Liver (tissue), 8 donors: ENCODE measurements at regions not wholly inside any gene's neighbourhood (a gene's known extent, or its start where the extent isn't known, plus 50 kb on each side); places are given as distances from the start of the nearest gene placed in this dataset.

Experiments used
- DNase-seq: peaks from one replicate; pipeline ENCODE4 v3.0.0-alpha.2; 2017; ENCODE audit warnings: low spot score
- H3K27ac ChIP-seq, 2 donors: one replicate each; pipeline ENCODE4 v1.7.0; 2013; ENCODE audit warnings: inconsistent platforms in 2 of 2, low read length in 2 of 2, control low read depth in 1 of 2, low read depth in 1 of 2, mild to moderate bottlenecking in 1 of 2
- H3K27me3 ChIP-seq, 4 donors: one replicate each; pipeline versions ENCODE4 v1.6.1 to v1.7.0; 2013; ENCODE audit warnings: low read length in 3 of 4, inconsistent platforms in 1 of 4, mild to moderate bottlenecking in 1 of 4, moderate library complexity in 1 of 4; ENCODE audit not compliant: control insufficient read depth in 4 of 4, insufficient read depth in 4 of 4
- H3K36me3 ChIP-seq, 4 donors: one replicate each; pipeline versions ENCODE4 v1.6.1 to v1.7.0; 2013; ENCODE audit warnings: low read length in 3 of 4, mild to moderate bottlenecking in 3 of 4, low read depth in 1 of 4, moderate library complexity in 1 of 4; ENCODE audit not compliant: control insufficient read depth in 4 of 4, insufficient read depth in 3 of 4
- H3K4me1 ChIP-seq, 4 donors: one replicate each; pipeline versions ENCODE4 v1.6.1 to v1.7.0; 2013; ENCODE audit warnings: low read length in 3 of 4, mild to moderate bottlenecking in 3 of 4, moderate library complexity in 1 of 4; ENCODE audit not compliant: control insufficient read depth in 4 of 4, insufficient read depth in 4 of 4
- H3K4me3 ChIP-seq, 3 donors: one replicate each; pipeline versions ENCODE4 v1.6.1 to v1.7.0; 2013; ENCODE audit warnings: low read length in 3 of 3, control low read depth in 1 of 3, low read depth in 1 of 3, mild to moderate bottlenecking in 1 of 3
- H3K9ac ChIP-seq, 2 donors: one replicate each; pipeline ENCODE4 v1.7.0; 2013; ENCODE audit warnings: low read length in 2 of 2, mild to moderate bottlenecking in 2 of 2, moderate library complexity in 2 of 2, control low read depth in 1 of 2, low read depth in 1 of 2
- H3K9me3 ChIP-seq, 4 donors: one replicate each; pipeline versions ENCODE4 v1.6.1 to v1.7.0; 2013; ENCODE audit warnings: low read length in 3 of 4; ENCODE audit not compliant: control insufficient read depth in 4 of 4
- ATF3 ChIP-seq: IDR thresholded peaks from 2 replicates; pipeline ENCODE4 v1.6.1; 2016; ENCODE audit warnings: antibody characterized with exemption
- CTCF ChIP-seq: fragments of 150-350 bp; IDR thresholded peaks from 2 replicates; pipeline ENCODE4 v1.5.1; 2017; ENCODE audit warnings: improper control_type of control experiment, low read depth, low read length; ENCODE audit not compliant: missing input control
- EGR1 ChIP-seq, 2 donors: IDR thresholded peaks; 2 replicates each; pipeline ENCODE4 v1.6.1; 2016 to 2018; ENCODE audit warnings: antibody characterized with exemption in 2 of 2, low read depth in 2 of 2
- FOXA1 ChIP-seq: IDR thresholded peaks from 2 replicates; pipeline ENCODE4 v1.6.1; 2016; ENCODE audit warnings: antibody characterized with exemption
- FOXA2 ChIP-seq: IDR thresholded peaks from 2 replicates; pipeline ENCODE4 v1.6.1; 2016; ENCODE audit warnings: antibody characterized with exemption
- GABPA ChIP-seq, 2 donors: IDR thresholded peaks in 1 of 2; conservative IDR thresholded peaks in 1 of 2; 2 replicates each; pipeline ENCODE4 v1.6.1; 2016; ENCODE audit warnings: antibody characterized with exemption in 2 of 2, mild to moderate bottlenecking in 1 of 2, moderate library complexity in 1 of 2
- HNF4A ChIP-seq, 2 donors: conservative IDR thresholded peaks; 2 replicates each; pipeline ENCODE4 v1.6.1; 2016; ENCODE audit warnings: antibody characterized with exemption in 2 of 2, mild to moderate bottlenecking in 2 of 2
- HNF4G ChIP-seq: IDR thresholded peaks from 2 replicates; pipeline ENCODE4 v1.6.1; 2016; ENCODE audit warnings: antibody characterized with exemption
- JUND ChIP-seq, 2 donors: IDR thresholded peaks; 2 replicates each; pipeline ENCODE4 v1.6.1; 2016; ENCODE audit warnings: antibody characterized with exemption in 2 of 2
- NR2F2 ChIP-seq: IDR thresholded peaks from 2 replicates; pipeline ENCODE4 v1.6.1; 2016; ENCODE audit warnings: antibody characterized with exemption
- RAD21 ChIP-seq, 2 donors: IDR thresholded peaks; 2 replicates each; pipeline ENCODE4 v1.6.1; 2016; ENCODE audit warnings: antibody characterized with exemption in 2 of 2, mild to moderate bottlenecking in 2 of 2
- REST ChIP-seq: IDR thresholded peaks from 2 replicates; pipeline ENCODE4 v1.6.1; 2016; ENCODE audit warnings: antibody characterized with exemption, mild to moderate bottlenecking
- RXRA ChIP-seq, 2 donors: IDR thresholded peaks; 2 replicates each; pipeline ENCODE4 v1.6.1; 2017 to 2018; ENCODE audit warnings: antibody characterized with exemption in 2 of 2, mild to moderate bottlenecking in 1 of 2
- SP1 ChIP-seq: IDR thresholded peaks from 2 replicates; pipeline ENCODE4 v1.6.1; 2018; ENCODE audit warnings: antibody characterized with exemption, mild to moderate bottlenecking
- TAF1 ChIP-seq: conservative IDR thresholded peaks from 2 replicates; pipeline ENCODE4 v1.6.1; 2016; ENCODE audit warnings: antibody characterized with exemption, mild to moderate bottlenecking
- YY1 ChIP-seq: IDR thresholded peaks from 2 replicates; pipeline ENCODE4 v1.6.1; 2016; ENCODE audit warnings: antibody characterized with exemption, mild to moderate bottlenecking
- ZBTB33 ChIP-seq: IDR thresholded peaks from 2 replicates; pipeline ENCODE4 v1.6.1; 2016; ENCODE audit warnings: antibody characterized with exemption
- WGBS: extraction: QIAGEN DNeasy Blood & Tissue Kit; methylation state at CpG from one replicate; pipeline ENCODE4 v1.1.7; 2013; 5-methylcytosine and 5-hydroxymethylcytosine counted together
- donor health status: healthy.
- donor health status: healthy.
- donor health status: healthy.
- donor health status: healthy.
- donor health status: healthy.

GRCh38 chr13:86946734-86947133 is 724.4 kb upstream of the SLITRK5 start:
- no peaks in the 10 kb centered on the region for H3K9me3 ChIP-seq
- 57% methylated on average over 2 of the region's 2 CpGs for WGBS
- H3K4me1 ChIP-seq = peaks cover 4 to 29% (median 15%) of the 10 kb centered on the region in 4 donors
- TF ChIP-seq RXRA (IDR thresholded peaks at IDR 0.05) (no peak), JUND (IDR thresholded peaks at IDR 0.05) (no peak), ZBTB33 (no peak), HNF4A (conservative IDR thresholded peaks at IDR 0.05) (peak in 1 of 2 donors; percentile 10), SP1 (peak; percentile 13), NR2F2 (no peak), FOXA1 (no peak), FOXA2 (no peak), RAD21 (IDR thresholded peaks at IDR 0.05) (peak in 1 of 2 donors; percentile 33), YY1 (peak; percentile 43), EGR1 (IDR thresholded peaks at IDR 0.05; ENCODE audit: low read depth in 2 of 2) (no peak), HNF4G (no peak), TAF1 (no peak), REST (no peak), CTCF (no peak)
- no peak overlapping the region for H3K9ac ChIP-seq
- no peaks in the 10 kb centered on the region for H3K27me3 ChIP-seq
- peak overlapping the region; percentile 21 to 37 for H3K27ac ChIP-seq
- H3K36me3 ChIP-seq = no peaks in the 10 kb centered on the region
- no peak for DNase-seq
- H3K4me3 ChIP-seq = no peak overlapping the region

- no peak for DNase-seq
- Histone ChIP-seq H3K27me3 (no peaks in the 10 kb centered on the region), H3K9me3 (no peaks in the 10 kb centered on the region), H3K4me3 (no peak overlapping the region), H3K27ac (no peak overlapping the region), H3K9ac (no peak overlapping the region), H3K4me1 (no peaks in the 10 kb centered on the region), H3K36me3 (no peaks in the 10 kb centered on the region)
- TF ChIP-seq GABPA (IDR thresholded peaks at IDR 0.05 in 1 of 2, conservative IDR thresholded peaks at IDR 0.05 in 1 of 2) = no peak
- no peak for TF ChIP-seq ATF3
- no peak for TF ChIP-seq ZBTB33
- TF ChIP-seq JUND (IDR thresholded peaks at IDR 0.05) = no peak
- no peak for TF ChIP-seq RXRA (IDR thresholded peaks at IDR 0.05)
- TF ChIP-seq TAF1 = no peak
- WGBS = 83% methylated on average over 1 of the region's 1 CpG
Observed at GRCh38 chr13:86954341-86954740, 716.8 kb upstream of the SLITRK5 start.
